ENCODE measurements at regions not wholly inside any gene's neighbourhood (a gene's known extent, or its start where the extent isn't known, plus 50 kb on each side); places are given as distances from the start of the nearest gene placed in this dataset.

- no peaks in the 10 kb centered on the region for H3K36me3 ChIP-seq (ENCODE audit: insufficient read depth)
- no peaks in the 10 kb centered on the region for H3K4me1 ChIP-seq (ENCODE audit: low read depth, poor library complexity, severe bottlenecking)
- H3K4me2 ChIP-seq: no peak overlapping the region
- no peak overlapping the region for H3K4me3 ChIP-seq (IDR thresholded peaks at IDR 0.05; ENCODE audit: insufficient read depth, low read depth, low read length)
- no peaks in the 10 kb centered on the region for H3K79me2 ChIP-seq (ENCODE audit: insufficient read depth, low read depth)
- no peaks in the 10 kb centered on the region for H4K20me1 ChIP-seq (ENCODE audit: insufficient read depth)
- H3K27me3 ChIP-seq (ENCODE audit: insufficient read depth, low read depth): no peaks in the 10 kb centered on the region
- H3K9ac ChIP-seq: no peak overlapping the region
- no peak overlapping the region for H3K27ac ChIP-seq
- no peak overlapping the region for H2AFZ ChIP-seq (ENCODE audit: low read depth)
- TF ChIP-seq CTCF (conservative IDR thresholded peaks at IDR 0.05; ENCODE audit: low read depth, low read length): no peak
Measured at GRCh38 chr2:451495-451894, 163.6 kb upstream of the ALKAL2 start.

GRCh38 chr2:449246-450067 lies 161.6 kb upstream of the ALKAL2 start:
- no peak for TF ChIP-seq CTCF (conservative IDR thresholded peaks at IDR 0.05; ENCODE audit: low read depth, low read length)
- no peaks in the 10 kb centered on the region for H3K79me2 ChIP-seq (ENCODE audit: insufficient read depth, low read depth)
- H3K36me3 ChIP-seq (ENCODE audit: insufficient read depth): no peaks in the 10 kb centered on the region
- no peaks in the 10 kb centered on the region for H3K4me1 ChIP-seq (ENCODE audit: low read depth, poor library complexity, severe bottlenecking)
- no peaks in the 10 kb centered on the region for H3K27me3 ChIP-seq (ENCODE audit: insufficient read depth, low read depth)
- no peak overlapping the region for H3K4me2 ChIP-seq
- no peak overlapping the region for H3K9ac ChIP-seq
- H4K20me1 ChIP-seq (ENCODE audit: insufficient read depth): no peaks in the 10 kb centered on the region
- H3K4me3 ChIP-seq (IDR thresholded peaks at IDR 0.05; ENCODE audit: insufficient read depth, low read depth, low read length): no peak overlapping the region
- H2AFZ ChIP-seq (ENCODE audit: low read depth): no peak overlapping the region
- H3K27ac ChIP-seq: no peak overlapping the region

GRCh38 chr2:447902-448665 lies 160.2 kb upstream of the ALKAL2 start:
- no peaks in the 10 kb centered on the region for H4K20me1 ChIP-seq (ENCODE audit: insufficient read depth)
- H3K27ac ChIP-seq: no peak overlapping the region
- no peaks in the 10 kb centered on the region for H3K27me3 ChIP-seq (ENCODE audit: insufficient read depth, low read depth)
- H3K4me1 ChIP-seq (ENCODE audit: low read depth, poor library complexity, severe bottlenecking): no peaks in the 10 kb centered on the region
- no peak overlapping the region for H3K4me3 ChIP-seq (IDR thresholded peaks at IDR 0.05; ENCODE audit: insufficient read depth, low read depth, low read length)
- H2AFZ ChIP-seq (ENCODE audit: low read depth): no peak overlapping the region
- H3K9ac ChIP-seq: no peak overlapping the region
- TF ChIP-seq CTCF (conservative IDR thresholded peaks at IDR 0.05; ENCODE audit: low read depth, low read length): no peak
- H3K79me2 ChIP-seq (ENCODE audit: insufficient read depth, low read depth): no peaks in the 10 kb centered on the region
- H3K36me3 ChIP-seq (ENCODE audit: insufficient read depth): no peaks in the 10 kb centered on the region
- H3K4me2 ChIP-seq: no peak overlapping the region

- H4K20me1 ChIP-seq (ENCODE audit: insufficient read depth): no peaks in the 10 kb centered on the region
- no peak overlapping the region for H2AFZ ChIP-seq (ENCODE audit: low read depth)
- no peaks in the 10 kb centered on the region for H3K36me3 ChIP-seq (ENCODE audit: insufficient read depth)
- no peak for TF ChIP-seq CTCF (conservative IDR thresholded peaks at IDR 0.05; ENCODE audit: low read depth, low read length)
- H3K9ac ChIP-seq: no peak overlapping the region
- no peaks in the 10 kb centered on the region for H3K4me1 ChIP-seq (ENCODE audit: low read depth, poor library complexity, severe bottlenecking)
- no peaks in the 10 kb centered on the region for H3K27me3 ChIP-seq (ENCODE audit: insufficient read depth, low read depth)
- no peak overlapping the region for H3K27ac ChIP-seq
- H3K79me2 ChIP-seq (ENCODE audit: insufficient read depth, low read depth): no peaks in the 10 kb centered on the region
- no peak overlapping the region for H3K4me3 ChIP-seq (IDR thresholded peaks at IDR 0.05; ENCODE audit: insufficient read depth, low read depth, low read length)
- H3K4me2 ChIP-seq: no peak overlapping the region
Measured at GRCh38 chr2:446963-447530, 159.2 kb upstream of the ALKAL2 start.
